ENCODE measurements at regions not wholly inside any gene's neighbourhood (a gene's known extent, or its start where the extent isn't known, plus 50 kb on each side); places are given as distances from the start of the nearest gene placed in this dataset.

DNA sequence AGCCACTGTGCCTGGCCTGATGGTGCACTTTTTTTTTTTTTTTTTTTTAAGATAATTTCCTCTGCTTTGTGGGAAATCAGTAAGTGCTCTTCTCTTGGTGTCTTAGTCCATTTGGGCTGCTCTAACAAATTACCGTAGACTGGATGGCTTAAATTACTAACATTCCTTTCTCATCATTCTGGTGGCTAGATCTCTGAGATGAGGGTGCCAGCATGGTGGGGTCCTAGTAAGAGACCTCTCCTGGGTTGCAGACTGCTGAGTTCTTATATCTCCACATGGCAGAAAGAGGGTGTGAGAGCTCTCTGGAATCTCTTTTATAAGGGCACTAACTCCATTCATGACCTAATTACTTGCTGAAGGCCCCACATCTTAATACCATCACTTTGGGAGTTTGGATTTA lies 133.9 kb upstream of the ANKRD55 start:
- DNase-seq: no peak

- DNase-seq: no peak
These were observed 128.3 kb upstream of the ANKRD55 start for GRCh38 chr5:56361398-56361797.

GRCh38 chr5:56360816-56361215 lies 127.7 kb upstream of the ANKRD55 start:
- DNase-seq: no peak

DNA sequence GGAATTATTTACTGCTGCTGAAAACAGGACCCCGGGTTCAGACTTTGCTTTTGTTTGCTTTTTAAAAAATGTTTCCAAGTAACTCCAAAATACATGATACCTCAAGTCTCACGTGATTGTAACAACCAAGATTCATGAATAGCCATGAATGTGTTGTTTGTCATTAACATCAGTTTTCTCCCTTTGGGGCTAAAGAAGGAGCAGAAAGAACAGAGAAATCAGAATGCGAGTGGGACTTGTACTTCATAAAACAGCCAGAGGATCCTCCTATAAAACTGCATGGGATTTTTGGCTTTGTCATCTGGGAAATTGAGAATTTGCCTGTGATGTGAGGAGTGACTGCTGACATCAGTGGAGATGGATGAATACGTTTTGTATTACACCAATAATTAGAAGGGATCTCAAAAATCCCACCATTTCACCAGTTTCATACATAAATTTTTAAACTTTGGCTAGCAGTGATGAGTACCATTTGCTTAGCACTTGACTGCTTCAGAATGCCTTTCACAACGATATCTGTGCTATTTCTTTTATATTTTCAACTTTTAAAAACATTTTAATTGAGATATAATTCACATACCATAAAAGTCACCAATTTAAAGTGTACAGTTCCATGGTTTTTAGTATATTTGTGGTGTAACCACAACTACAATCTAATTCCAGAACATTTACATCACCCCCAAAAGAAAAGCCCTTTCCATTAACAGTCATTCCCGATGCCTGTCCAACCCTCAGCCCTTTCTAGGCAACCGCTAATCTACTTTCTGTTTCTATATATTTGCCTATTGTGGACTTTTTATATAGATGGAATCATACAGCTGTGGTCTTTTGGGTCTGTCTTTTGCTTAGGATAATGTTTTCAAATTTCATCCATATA lies 126.9 kb upstream of the ANKRD55 start:
- DNase-seq: no peak

DNA sequence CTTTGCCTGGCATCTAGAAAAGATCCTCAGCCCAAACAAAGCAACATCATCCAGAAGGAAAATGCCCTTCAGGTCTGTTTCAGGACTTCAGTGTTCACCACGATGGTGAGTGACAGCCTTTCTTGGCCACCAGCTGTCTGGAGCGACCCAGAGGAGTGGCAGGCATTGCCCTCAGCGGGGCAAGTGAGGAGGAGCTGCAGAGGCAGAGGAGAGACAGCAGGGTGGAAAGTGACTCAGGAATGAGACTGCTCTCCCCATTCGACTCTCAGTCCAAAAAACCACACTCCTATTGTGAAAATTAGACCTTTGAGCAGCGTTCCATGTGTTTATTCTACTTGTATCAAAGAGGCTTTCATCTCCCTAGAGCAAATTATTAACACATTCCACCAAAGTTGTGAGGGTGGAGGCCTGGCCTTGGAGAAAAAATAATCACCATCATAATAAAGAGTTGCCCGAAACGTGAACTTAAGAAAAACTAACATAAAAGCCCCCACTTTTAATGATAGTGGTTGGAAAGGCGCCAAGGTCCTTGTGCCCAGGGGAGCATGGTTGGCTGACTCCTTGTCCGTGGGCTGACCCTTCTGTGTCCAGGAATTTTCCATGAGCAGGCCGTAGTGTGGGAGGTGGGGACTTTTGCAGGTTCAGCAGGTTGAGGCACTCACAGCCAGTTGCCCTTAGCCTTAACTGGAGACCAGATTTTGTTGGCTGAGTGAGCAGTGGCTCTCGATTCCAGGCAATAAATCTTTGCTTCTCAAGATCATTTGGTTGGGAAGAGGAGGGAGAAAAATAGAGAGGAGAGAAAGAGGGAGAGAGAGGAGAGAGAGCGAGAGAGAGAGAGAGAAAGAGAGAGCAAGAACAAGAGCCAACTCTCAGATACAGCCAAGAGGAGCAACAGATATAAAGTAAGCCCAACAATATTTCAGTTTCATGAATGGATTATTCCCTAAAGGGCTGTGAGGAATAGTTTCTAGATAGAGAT lies 125.9 kb upstream of the ANKRD55 start:
- DNase-seq: no peak

DNA sequence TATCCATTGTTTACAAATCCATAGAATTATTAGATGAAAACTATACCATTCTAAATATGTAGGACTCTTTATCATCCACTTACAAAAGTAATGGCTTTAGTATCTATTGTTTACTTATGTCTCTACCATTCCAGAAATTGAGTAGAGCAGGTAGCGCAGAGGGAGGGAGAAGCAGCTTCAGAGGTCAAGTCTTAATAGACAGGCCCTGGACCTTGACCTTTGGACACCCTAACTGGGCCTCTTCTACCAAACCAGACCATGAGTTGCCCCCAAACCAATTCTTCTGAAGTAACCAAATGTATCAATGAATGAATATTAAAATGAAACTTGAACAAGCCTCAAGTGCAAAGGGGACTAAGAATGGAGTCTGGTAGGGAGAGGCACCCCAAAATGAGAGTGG lies 124.9 kb upstream of the ANKRD55 start:
- DNase-seq: no peak

DNA sequence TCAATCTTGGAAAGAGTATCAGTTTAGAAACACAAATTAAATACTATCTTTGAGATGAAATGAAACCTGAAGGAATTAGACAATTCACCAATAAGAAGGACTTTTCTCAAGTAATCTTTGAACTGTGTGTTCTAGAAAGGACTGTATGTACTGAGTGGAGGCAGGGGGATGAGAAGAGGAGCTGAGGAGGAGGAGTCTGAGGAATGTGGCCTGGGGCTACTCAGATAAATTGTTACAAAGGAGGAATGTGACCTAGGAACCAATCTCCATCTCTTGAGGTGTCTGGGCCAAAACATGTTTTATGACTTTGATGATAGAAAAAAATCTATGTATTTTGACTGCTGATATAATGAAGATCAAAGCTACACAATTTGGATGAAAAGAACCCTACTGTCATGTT lies 124.3 kb upstream of the ANKRD55 start:
- DNase-seq: no peak

DNA sequence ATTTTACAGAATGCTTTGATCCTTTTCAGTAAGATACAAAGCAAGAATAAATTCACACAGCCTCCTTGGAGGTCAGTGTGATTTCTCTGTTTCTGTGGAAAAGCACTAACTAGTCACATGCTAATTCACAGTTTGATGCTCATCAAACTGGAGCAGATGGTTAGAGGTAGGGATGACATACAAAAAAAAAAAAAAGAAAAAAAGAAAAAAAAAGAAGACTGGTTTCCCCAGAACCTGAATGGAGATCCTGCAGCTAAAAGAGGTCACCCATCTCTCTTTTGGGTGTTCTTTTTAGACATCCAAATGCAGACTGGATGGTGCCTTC lies 123.7 kb upstream of the ANKRD55 start:
- DNase-seq: no peak

DNA sequence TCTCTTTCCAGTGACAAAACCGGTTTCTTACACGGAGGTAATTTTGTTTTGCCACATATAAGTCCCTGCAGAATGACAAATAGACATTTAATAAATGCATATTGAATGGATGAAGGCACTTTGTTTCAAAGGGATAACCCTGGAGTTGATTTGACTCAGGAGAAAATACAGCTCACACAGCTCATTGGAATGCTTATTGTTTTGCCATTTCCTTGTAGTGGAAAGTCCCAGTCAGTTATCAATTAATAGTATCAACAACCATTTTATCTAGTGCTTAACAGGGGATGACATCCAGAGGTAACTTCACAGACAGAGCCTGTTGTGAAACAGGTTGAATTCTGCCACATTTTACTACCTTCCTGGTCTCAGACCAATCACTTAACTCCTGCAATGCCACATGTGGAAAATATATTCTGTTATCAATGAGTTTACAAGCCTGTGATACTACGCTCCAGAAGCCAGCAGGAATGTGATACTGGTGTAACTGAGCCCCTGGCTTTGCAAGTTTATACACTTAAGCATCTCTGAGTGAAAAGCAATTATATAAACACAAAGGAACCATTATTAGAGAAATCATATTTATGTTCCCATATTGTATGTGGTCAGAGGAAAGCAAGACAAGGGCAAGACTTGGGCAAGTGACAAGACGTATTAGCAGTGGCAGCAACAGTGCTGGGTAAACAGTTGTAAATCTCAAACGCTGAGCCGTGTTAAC lies 123.1 kb upstream of the ANKRD55 start:
- DNase-seq: no peak

DNA sequence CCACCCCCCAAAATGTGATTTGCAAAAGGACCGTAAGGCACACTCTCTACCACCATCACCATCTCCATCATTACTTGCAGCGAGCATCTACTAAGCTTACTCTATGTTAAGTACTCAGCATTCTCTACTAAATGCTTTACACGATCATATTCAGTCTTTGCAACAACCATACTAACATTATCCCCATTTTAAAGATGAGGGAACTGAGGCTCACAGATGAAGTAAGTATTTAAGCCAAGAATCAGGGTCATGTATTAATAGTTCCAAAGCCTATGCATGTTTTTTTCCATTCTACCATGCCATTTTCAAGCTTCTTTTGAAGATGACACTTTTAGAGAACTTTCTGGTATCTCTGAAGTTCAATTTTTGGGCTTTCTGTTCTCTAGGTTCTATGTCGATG lies 121.7 kb upstream of the ANKRD55 start:
- DNase-seq: no peak

- DNase-seq: no peak
These were observed 119.9 kb upstream of the ANKRD55 start for GRCh38 chr5:56352808-56353590.

GRCh38 chr5:56350597-56351170 lies 117.6 kb upstream of the ANKRD55 start:
- no peak for DNase-seq

DNA sequence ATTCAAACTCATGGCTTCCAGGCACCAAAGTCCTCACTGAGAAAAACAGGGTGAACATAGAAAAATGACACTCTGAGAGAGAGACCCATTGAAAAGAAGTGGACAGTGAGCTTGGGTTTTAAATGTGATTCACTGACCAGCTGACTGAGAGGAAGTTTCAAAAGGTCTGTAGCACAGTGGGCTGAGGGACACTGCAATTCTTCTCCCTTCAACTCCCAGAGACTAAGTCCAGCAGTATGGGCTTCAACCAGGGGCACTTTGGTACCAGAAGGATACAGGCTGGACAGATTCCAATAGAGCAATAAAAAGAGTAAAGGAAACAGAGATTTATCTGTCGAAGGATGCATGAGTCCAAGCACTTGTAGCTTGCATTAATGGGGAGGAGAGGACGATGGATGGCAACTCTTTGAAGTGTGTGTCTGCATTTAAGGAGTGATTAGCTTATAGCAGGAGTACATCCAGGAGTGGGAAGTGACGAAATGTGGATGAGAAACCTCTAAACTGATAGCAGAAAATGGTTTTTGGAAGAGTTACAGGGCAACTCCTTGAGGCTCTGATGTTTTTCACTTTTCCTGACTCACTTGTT lies 117.0 kb upstream of the ANKRD55 start:
- no peak for DNase-seq

DNA sequence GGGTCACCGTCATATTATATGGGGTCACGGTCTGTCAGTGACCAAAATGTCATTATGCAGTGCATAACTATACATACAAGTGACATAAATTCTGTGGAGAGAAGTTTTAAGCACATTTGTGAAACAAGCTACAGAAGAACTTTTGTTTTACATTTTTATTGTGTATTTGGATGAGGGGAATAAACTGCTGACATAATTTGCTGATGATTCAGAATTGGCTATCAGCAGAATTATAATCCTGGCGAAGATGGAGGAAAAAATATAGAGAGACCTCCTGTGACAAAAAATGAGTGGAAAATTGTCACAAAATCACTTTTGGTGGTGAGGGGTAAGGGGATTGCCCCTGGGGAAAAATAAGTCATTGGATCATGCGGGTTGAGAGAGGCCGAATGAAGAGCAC lies 116.3 kb upstream of the ANKRD55 start:
- no peak for DNase-seq

DNA sequence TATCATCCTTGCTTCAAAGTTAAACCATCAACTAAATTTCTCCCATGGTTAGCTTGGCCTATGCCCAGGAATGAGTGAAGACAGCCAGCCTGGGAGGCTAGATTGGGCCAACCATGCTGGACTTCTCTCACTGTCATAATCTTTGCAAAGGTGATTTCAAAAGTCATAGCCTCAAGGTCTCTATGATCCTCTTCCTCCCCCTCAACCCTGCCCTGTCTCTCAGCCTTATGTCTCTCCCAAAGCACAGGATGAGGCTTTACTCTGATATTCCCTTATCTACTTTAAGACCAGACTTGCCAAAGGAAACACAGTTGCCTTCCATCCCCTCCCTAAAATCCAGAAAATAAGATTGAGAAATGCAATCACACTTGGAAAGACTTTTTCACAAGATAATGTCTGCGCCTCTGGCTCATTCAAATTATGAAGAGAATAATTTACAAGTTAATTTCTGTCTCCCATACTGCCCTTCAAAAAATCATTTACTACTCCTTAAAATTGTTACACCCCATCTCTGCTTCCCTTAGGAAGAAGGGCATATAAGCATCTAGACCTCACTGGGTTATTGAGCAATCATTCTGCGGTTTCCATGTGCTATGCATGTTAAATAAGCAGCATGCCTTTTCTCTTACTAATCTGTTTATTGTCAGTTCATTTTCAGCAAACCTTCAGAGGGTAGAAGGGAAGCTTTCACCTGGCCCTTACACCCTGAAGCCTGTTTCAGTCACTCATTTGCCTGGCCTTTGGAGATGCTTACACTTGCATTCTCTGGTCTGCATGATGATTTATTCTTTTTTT lies 113.8 kb upstream of the ANKRD55 start:
- DNase-seq: no peak

GRCh38 chr5:56346044-56346710 lies 113.0 kb upstream of the ANKRD55 start:
- no peak for DNase-seq

DNA sequence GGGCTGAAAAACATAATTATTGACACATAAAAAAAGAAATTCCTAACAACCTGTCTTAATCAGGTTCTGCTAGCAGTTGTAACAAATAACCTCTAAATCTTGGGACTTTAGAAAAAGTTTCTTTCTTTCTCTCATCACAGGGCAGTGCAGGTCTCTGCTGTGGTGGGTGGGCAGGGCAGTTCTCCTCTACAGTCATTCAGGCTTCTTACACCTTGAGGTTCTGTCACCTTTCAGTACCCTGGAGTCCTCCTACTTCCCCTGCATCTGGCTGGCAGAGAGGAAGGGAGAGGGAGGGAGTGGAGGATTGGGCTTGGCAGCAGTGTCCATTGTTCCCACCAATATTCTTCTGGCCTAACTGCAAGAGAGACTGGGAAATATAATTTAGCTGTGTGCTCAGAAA lies 112.2 kb upstream of the ANKRD55 start:
- DNase-seq: no peak

DNA sequence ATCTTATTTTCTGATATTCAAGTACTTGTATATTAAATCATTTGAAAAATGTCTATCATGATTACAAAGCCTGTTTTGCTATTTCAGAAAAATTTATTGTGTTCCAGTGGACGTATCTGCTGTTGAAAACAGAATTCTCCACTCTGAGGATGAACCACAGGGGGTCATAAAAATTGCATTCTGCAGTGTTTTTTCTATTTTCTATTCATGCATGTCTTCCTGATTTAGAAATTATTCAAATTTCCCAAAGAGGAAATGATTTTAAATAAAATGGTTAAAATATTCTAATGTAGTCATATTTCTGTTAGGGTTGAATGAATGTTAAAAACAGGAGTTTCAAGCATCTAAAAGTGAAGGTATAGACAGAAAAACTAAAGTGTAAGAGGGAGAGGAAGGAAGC lies 111.5 kb upstream of the ANKRD55 start:
- DNase-seq: no peak

DNA sequence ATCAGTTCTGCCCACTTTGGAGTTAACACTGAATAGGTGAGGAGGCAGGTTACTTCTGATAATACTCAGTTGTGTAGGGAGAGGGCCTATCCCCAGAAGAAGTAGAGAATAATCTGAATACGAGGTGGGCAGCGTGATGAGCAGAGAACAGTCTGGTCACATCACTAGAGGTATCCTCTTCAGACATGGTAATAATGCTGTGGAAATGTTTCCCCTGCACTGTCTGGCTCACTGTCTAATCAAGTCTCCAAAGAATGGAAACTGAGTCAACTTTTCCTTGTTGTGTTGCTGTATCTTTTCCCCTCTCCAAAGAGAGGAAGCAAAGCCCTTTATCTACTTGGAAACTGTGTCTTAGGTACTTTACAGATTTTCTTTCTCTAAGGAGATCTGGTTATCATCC lies 110.9 kb upstream of the ANKRD55 start:
- DNase-seq: no peak

DNA sequence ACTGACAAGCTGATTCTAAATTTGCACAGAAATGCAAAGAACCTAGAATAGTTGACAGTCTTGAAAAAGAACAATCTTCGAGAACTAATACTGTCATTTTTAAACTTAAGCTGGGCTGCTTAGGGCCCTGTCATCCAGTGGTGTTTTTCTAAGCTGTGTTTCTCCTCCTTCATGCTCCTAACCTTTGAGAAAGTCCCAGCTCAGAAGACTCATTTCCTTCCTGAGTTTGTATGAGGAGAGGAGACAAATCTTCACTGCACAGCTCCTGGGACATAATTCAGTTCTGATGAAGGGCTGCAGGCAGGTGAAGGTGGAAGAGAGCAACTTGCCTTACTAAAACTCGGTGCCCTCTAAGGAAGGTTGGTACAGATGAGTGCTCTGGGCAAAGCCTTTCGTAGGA lies 109.5 kb upstream of the ANKRD55 start:
- DNase-seq: no peak

Data from effector CD8-positive, alpha-beta T cell (primary cell).